CD4-positive, alpha-beta T cell (primary cell): ENCODE measurements at regions not wholly inside any gene's neighbourhood (a gene's known extent, or its start where the extent isn't known, plus 50 kb on each side); places are given as distances from the start of the nearest gene placed in this dataset.

Source experiments
- ATAC-seq: fragments of 200-7000 bp; cut with Tn5 transposase; one replicate; pipeline ENCODE4 v1.10.0; 2022; ENCODE audit warnings: mild to moderate bottlenecking; ENCODE audit not compliant: poor library complexity
- CTCF ChIA-PET: fragments of 350-600 bp; sonication (Branson Sonifier 250); formaldehyde crosslinking; loops from one replicate; lab custom pipeline; 2021; ENCODE audit warnings: antibody characterized with exemption, inconsistent platforms; lab: Charles Lee
- POLR2A ChIA-PET: fragments of 350-600 bp; sonication (Branson Sonifier 250); formaldehyde crosslinking; loops from one replicate; lab custom pipeline; 2021; ENCODE audit warnings: antibody characterized with exemption, inconsistent platforms; lab: Charles Lee
- DNase-seq, 14 experiments: peaks; one replicate each; pipeline ENCODE4 v3.0.0-alpha.2; 2013 to 2020; ENCODE audit warnings: mixed read lengths in 2 of 14
- H3K27ac ChIP-seq, 2 donors: one replicate each; pipeline versions ENCODE4 v1.5.1 to v1.7.0; 2013; ENCODE audit warnings: low read length in 2 of 2, low read depth in 1 of 2, mild to moderate bottlenecking in 1 of 2
- H3K27me3 ChIP-seq, 2 experiments: 1 replicate in 1 of 2; 2 replicates in 1 of 2; pipeline versions ENCODE4 v1.6.1 to v1.7.0; 2013; ENCODE audit warnings: low read length in 2 of 2, control low read depth in 1 of 2, mild to moderate bottlenecking in 1 of 2, moderate library complexity in 1 of 2; ENCODE audit not compliant: insufficient read depth in 2 of 2, control insufficient read depth in 1 of 2
- H3K36me3 ChIP-seq: one replicate; pipeline ENCODE4 v1.6.1; 2013; ENCODE audit warnings: low read length, control low read depth; ENCODE audit not compliant: insufficient read depth
- H3K4me1 ChIP-seq: one replicate; pipeline ENCODE4 v1.6.1; 2013; ENCODE audit warnings: low read length, control low read depth; ENCODE audit not compliant: insufficient read depth
- H3K4me3 ChIP-seq: one replicate; pipeline ENCODE4 v1.5.1; 2013; ENCODE audit warnings: mild to moderate bottlenecking, low read length, moderate library complexity
- H3K9me3 ChIP-seq, 2 experiments: 1 replicate in 1 of 2; 2 replicates in 1 of 2; pipeline versions ENCODE4 v1.6.1 to v1.7.0; 2013; ENCODE audit warnings: low read length in 2 of 2, mild to moderate bottlenecking in 2 of 2, control low read depth in 1 of 2, moderate library complexity in 1 of 2; ENCODE audit not compliant: control insufficient read depth in 1 of 2, insufficient read depth in 1 of 2
- H3K27ac Mint-ChIP-seq: one replicate; pipeline ENCODE4 v1.8.0; 2020; ENCODE audit warnings: mixed read lengths
- H3K27me3 Mint-ChIP-seq: one replicate; pipeline ENCODE4 v1.8.0; 2021; ENCODE audit warnings: mixed read lengths
- H3K36me3 Mint-ChIP-seq: one replicate; pipeline ENCODE4 v1.8.0; 2021; ENCODE audit warnings: low read depth, mixed read lengths
- H3K4me1 Mint-ChIP-seq: one replicate; pipeline ENCODE4 v1.8.0; 2021; ENCODE audit warnings: low read depth, mixed read lengths
- H3K4me3 Mint-ChIP-seq: one replicate; pipeline ENCODE4 v1.8.0; 2020; ENCODE audit warnings: mild to moderate bottlenecking, mixed read lengths
- H3K9me3 Mint-ChIP-seq: one replicate; pipeline ENCODE4 v1.8.0; 2020; ENCODE audit warnings: mixed read lengths
- intact Hi-C, 2 experiments: fragments of 100-400 bp; cut with DNase I in 1 of 2; cut with micrococcal nuclease in 1 of 2; formaldehyde crosslinking; loops; one replicate each; pipeline versions ENCODE4 v1.15.1 to v1.9.0; 2023 to 2025; cut with DNase I, micrococcal nuclease
- TF ChIP-seq, protein P1 (sequence below): fragments of 200-600 bp; IDR thresholded peaks from one replicate; pipeline ENCODE4 v1.8.0; 2022; ENCODE audit warnings: antibody characterized with exemption, mild to moderate bottlenecking

DNA sequence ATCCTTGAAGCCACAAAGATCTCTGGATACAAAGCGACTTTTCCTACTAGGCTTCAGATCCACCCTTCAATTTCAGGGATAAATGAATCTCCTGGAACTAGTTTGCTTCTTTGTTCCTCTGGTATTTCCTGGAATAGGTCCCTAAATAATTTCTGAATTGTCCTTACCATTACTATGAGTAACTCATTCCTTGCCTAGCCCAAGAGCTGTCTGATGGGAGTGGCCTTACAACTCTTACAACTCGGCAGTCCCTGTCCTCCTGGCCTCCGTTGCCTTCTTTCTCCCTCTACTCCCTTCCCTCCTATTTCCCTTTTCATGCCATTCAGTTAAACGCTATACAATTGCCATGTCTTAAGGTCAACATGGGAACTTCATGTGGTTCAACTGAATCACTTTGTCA lies 98.2 kb upstream of the FHL2 start:
- ATAC-seq (no peak), DNase-seq (no peak)
- no peak overlapping the region for H3K27ac ChIP-seq
- peaks cover 6 to 10% of the 10 kb centered on the region in 2 experiments for H3K9me3 ChIP-seq
- intact Hi-C loops = no loop called here
- no peaks in the 10 kb centered on the region for H3K36me3 ChIP-seq
- peaks cover 8% of the 10 kb centered on the region in 2 experiments for H3K27me3 ChIP-seq
- H3K4me3 ChIP-seq = no peak overlapping the region
- H3K4me1 ChIP-seq = no peaks in the 10 kb centered on the region
- H3K27me3 Mint-ChIP-seq = peaks cover 24% of the 10 kb centered on the region
- ChIA-PET CTCF (no interaction called here), POLR2A (no interaction called here)
- H3K4me3 Mint-ChIP-seq = no peak overlapping the region
- H3K4me1 Mint-ChIP-seq = no peaks in the 10 kb centered on the region
- TF ChIP-seq, protein P1, sequence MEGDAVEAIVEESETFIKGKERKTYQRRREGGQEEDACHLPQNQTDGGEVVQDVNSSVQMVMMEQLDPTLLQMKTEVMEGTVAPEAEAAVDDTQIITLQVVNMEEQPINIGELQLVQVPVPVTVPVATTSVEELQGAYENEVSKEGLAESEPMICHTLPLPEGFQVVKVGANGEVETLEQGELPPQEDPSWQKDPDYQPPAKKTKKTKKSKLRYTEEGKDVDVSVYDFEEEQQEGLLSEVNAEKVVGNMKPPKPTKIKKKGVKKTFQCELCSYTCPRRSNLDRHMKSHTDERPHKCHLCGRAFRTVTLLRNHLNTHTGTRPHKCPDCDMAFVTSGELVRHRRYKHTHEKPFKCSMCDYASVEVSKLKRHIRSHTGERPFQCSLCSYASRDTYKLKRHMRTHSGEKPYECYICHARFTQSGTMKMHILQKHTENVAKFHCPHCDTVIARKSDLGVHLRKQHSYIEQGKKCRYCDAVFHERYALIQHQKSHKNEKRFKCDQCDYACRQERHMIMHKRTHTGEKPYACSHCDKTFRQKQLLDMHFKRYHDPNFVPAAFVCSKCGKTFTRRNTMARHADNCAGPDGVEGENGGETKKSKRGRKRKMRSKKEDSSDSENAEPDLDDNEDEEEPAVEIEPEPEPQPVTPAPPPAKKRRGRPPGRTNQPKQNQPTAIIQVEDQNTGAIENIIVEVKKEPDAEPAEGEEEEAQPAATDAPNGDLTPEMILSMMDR = no peak
- no peak overlapping the region for H3K27ac Mint-ChIP-seq
- H3K36me3 Mint-ChIP-seq = no peaks in the 10 kb centered on the region
- peaks cover 11% of the 10 kb centered on the region for H3K9me3 Mint-ChIP-seq

GRCh38 chr2:105496271-105496670 lies 97.4 kb upstream of the FHL2 start:
- Mint-ChIP-seq H3K4me3 (no peak overlapping the region), H3K36me3 (no peaks in the 10 kb centered on the region), H3K4me1 (no peaks in the 10 kb centered on the region), H3K27me3 (peaks cover 24% of the 10 kb centered on the region), H3K9me3 (peaks cover 11% of the 10 kb centered on the region), H3K27ac (no peak overlapping the region)
- intact Hi-C loops = no loop called here
- no peak overlapping the region for H3K4me3 ChIP-seq
- DNase-seq (no peak), ATAC-seq (no peak)
- peaks cover 8% of the 10 kb centered on the region in 2 experiments for H3K27me3 ChIP-seq
- ChIA-PET POLR2A (no interaction called here), CTCF (no interaction called here)
- TF ChIP-seq, protein P1 = no peak
- H3K27ac ChIP-seq = no peak overlapping the region
- peaks cover 6 to 12% of the 10 kb centered on the region in 2 experiments for H3K9me3 ChIP-seq
- H3K4me1 ChIP-seq = no peaks in the 10 kb centered on the region
- no peaks in the 10 kb centered on the region for H3K36me3 ChIP-seq

GRCh38 chr2:105494683-105495425 lies 96.0 kb upstream of the FHL2 start:
- Mint-ChIP-seq H3K36me3 (no peaks in the 10 kb centered on the region), H3K9me3 (peaks cover 11% of the 10 kb centered on the region), H3K4me3 (no peak overlapping the region), H3K27me3 (peaks cover 24% of the 10 kb centered on the region), H3K27ac (no peak overlapping the region), H3K4me1 (no peaks in the 10 kb centered on the region)
- H3K4me1 ChIP-seq = no peaks in the 10 kb centered on the region
- ATAC-seq (no peak), DNase-seq (no peak)
- H3K36me3 ChIP-seq = no peaks in the 10 kb centered on the region
- ChIA-PET CTCF (no interaction called here), POLR2A (no interaction called here)
- no peak overlapping the region for H3K27ac ChIP-seq
- intact Hi-C loops = no loop called here
- peaks cover 8% of the 10 kb centered on the region in 2 experiments for H3K27me3 ChIP-seq
- H3K9me3 ChIP-seq = peaks cover 6 to 12% of the 10 kb centered on the region in 2 experiments
- H3K4me3 ChIP-seq = no peak overlapping the region
- TF ChIP-seq, protein P1 = no peak
